Endothelial cell of umbilical vein (primary cell): ENCODE measurements at regions not wholly inside any gene's neighbourhood (a gene's known extent, or its start where the extent isn't known, plus 50 kb on each side); places are given as distances from the start of the nearest gene placed in this dataset.

ENCODE experiments used
- BruUV-seq: library from RNA; stranded (reverse); fragments of 400-500 nt; replicated peaks from 2 replicates; lab custom pipeline; 2021; lab: Mats Ljungman, UMichigan
- CTCF ChIA-PET: fragments of 300-600, 350-600 bp; sonication (Branson Sonifier 250); formaldehyde crosslinking; loops from one replicate; lab custom pipeline; 2021; ENCODE audit warnings: antibody characterized with exemption, inconsistent platforms; lab: Charles Lee
- POLR2A ChIA-PET: fragments of 300-600, 350-600 bp; sonication (Branson Sonifier 250); formaldehyde crosslinking; loops from one replicate; lab custom pipeline; 2021; ENCODE audit warnings: antibody characterized with exemption, inconsistent platforms; lab: Charles Lee
- DNase-seq: peaks from one replicate; pipeline ENCODE4 v3.0.0-alpha.2; 2011; ENCODE audit warnings: low read depth, low spot score
- FAIRE-seq: peaks from 2 replicates; lab custom pipeline; 2011; peaks lifted over from hg19 to GRCh38; lab: Jason Lieb, UNC
- H2AFZ ChIP-seq: 2 replicates; pipeline ENCODE4 v1.6.0; 2012; ENCODE audit warnings: low read depth, low read length, control low read depth, inconsistent platforms
- H3K27ac ChIP-seq: 2 replicates; pipeline ENCODE4 v1.5.1; 2011; ENCODE audit warnings: low read depth, mild to moderate bottlenecking, control low read depth, low read length, moderate library complexity; ENCODE audit not compliant: insufficient read depth
- H3K27me3 ChIP-seq, 2 experiments: 2 replicates each; pipeline versions ENCODE4 v1.6.0 to v1.6.1; 2011; ENCODE audit warnings: low read length in 2 of 2, mixed read lengths in 1 of 2; ENCODE audit not compliant: control insufficient read depth in 2 of 2, insufficient read depth in 2 of 2
- H3K36me3 ChIP-seq, 2 experiments: 2 replicates in 1 of 2; 3 replicates in 1 of 2; pipeline ENCODE4 v1.5.1; 2011; ENCODE audit warnings: low read length in 2 of 2, mild to moderate bottlenecking in 1 of 2, moderate library complexity in 1 of 2; ENCODE audit not compliant: control insufficient read depth in 2 of 2, insufficient read depth in 2 of 2; ENCODE audit errors: extremely low read depth in 1 of 2
- H3K4me1 ChIP-seq: 3 replicates; pipeline ENCODE4 v1.5.1; 2011; ENCODE audit warnings: mild to moderate bottlenecking, low read length; ENCODE audit not compliant: control insufficient read depth, insufficient read depth; ENCODE audit errors: extremely low read depth
- H3K4me2 ChIP-seq: 2 replicates; pipeline ENCODE4 v1.6.1; 2011; ENCODE audit warnings: low read length, control low read depth, mixed read lengths; ENCODE audit not compliant: insufficient read depth
- H3K4me3 ChIP-seq, 3 experiments: fragments of 200-600 bp in 1 of 3; sonication (generic), shearing (Covaris generic) in 1 of 3; replicated peaks in 1 of 3; 2 replicates each; pipeline ENCODE4 v1.5.1; 2011 to 2016; ENCODE audit warnings: control low read depth in 3 of 3, low read length in 3 of 3, mild to moderate bottlenecking in 2 of 3, inconsistent platforms in 1 of 3, low read depth in 1 of 3, moderate library complexity in 1 of 3; ENCODE audit not compliant: insufficient read depth in 1 of 3
- H3K79me2 ChIP-seq: 2 replicates; pipeline ENCODE4 v1.6.0; 2012; ENCODE audit warnings: low read length, inconsistent platforms; ENCODE audit not compliant: control insufficient read depth, insufficient read depth
- H3K9ac ChIP-seq: replicated peaks from 2 replicates; pipeline ENCODE3; 2011; ENCODE audit warnings: low read length, control low read depth; ENCODE audit not compliant: insufficient read depth; ENCODE audit errors: extremely low read depth
- H3K9me1 ChIP-seq: replicated peaks from 3 replicates; pipeline ENCODE4 v1.6.0; 2011; ENCODE audit warnings: mild to moderate bottlenecking, low read length; ENCODE audit not compliant: control insufficient read depth, insufficient read depth; ENCODE audit errors: extremely low read depth
- H3K9me3 ChIP-seq: replicated peaks from 2 replicates; pipeline ENCODE4 v1.5.1; 2012; ENCODE audit warnings: low read length, inconsistent platforms; ENCODE audit not compliant: control insufficient read depth, insufficient read depth
- H4K20me1 ChIP-seq: replicated peaks from 2 replicates; pipeline ENCODE3; 2011; ENCODE audit warnings: mild to moderate bottlenecking, low read length; ENCODE audit not compliant: control insufficient read depth, insufficient read depth; ENCODE audit errors: extremely low read depth
- CTCF ChIP-seq, 2 donors: IDR thresholded peaks; 1 replicate in 1 of 2; 2 replicates in 1 of 2; pipeline ENCODE4 v1.5.1; 2011; ENCODE audit warnings: low read length in 2 of 2, mild to moderate bottlenecking in 2 of 2, moderate library complexity in 2 of 2, control low read depth in 1 of 2, inconsistent platforms in 1 of 2, low read depth in 1 of 2; ENCODE audit not compliant: insufficient read depth in 1 of 2; ENCODE audit errors: extremely low read depth in 1 of 2
- EZH2 ChIP-seq: IDR thresholded peaks from 2 replicates; pipeline ENCODE4 v1.6.1; 2012; ENCODE audit warnings: borderline replicate concordance, low read depth, mild to moderate bottlenecking, moderate library complexity, low read length, inconsistent platforms; ENCODE audit not compliant: severe bottlenecking
- FOS ChIP-seq: IDR thresholded peaks from 2 replicates; pipeline ENCODE4 v1.6.1; 2011; ENCODE audit warnings: mild to moderate bottlenecking, low read length, moderate library complexity, borderline replicate concordance; ENCODE audit not compliant: insufficient read depth
- GATA2 ChIP-seq: IDR thresholded peaks from 2 replicates; pipeline ENCODE4 v1.7.0; 2011; ENCODE audit warnings: low read depth, mild to moderate bottlenecking, moderate library complexity, mixed read lengths, low read length; ENCODE audit not compliant: insufficient read length, insufficient read depth
- JUN ChIP-seq: IDR thresholded peaks from 2 replicates; pipeline ENCODE4 v1.6.1; 2011; ENCODE audit warnings: borderline replicate concordance, low read depth; ENCODE audit not compliant: insufficient read length, insufficient read depth
- MAX ChIP-seq: IDR thresholded peaks from 2 replicates; pipeline ENCODE4 v1.6.1; 2011; ENCODE audit not compliant: insufficient read depth, insufficient read length
- MYC ChIP-seq: IDR thresholded peaks from one replicate; pipeline ENCODE4 v1.6.1; 2011; ENCODE audit warnings: mild to moderate bottlenecking, low read depth, low read length
- POLR2A ChIP-seq: IDR thresholded peaks from 2 replicates; pipeline ENCODE4 v1.6.1; 2012; ENCODE audit warnings: low read depth, mild to moderate bottlenecking, control low read depth, low read length
- POLR2AphosphoS5 ChIP-seq: IDR thresholded peaks from 2 replicates; pipeline ENCODE4 v1.6.1; 2012; ENCODE audit warnings: low read depth, mild to moderate bottlenecking, control low read depth, low read length, moderate library complexity; ENCODE audit not compliant: insufficient read depth
- dilution Hi-C: fragments of 300-500 bp; cut with MboI; formaldehyde crosslinking; loops from one replicate; pipeline ENCODE4 v1.15.0; 2019; ENCODE audit warnings: low sequenced_read_pairs; ENCODE audit not compliant: extremely low pct_ligation_motif_present
- intact Hi-C: fragments of 100-400 bp; cut with micrococcal nuclease; formaldehyde crosslinking; loops from one replicate; pipeline ENCODE4 v1.10.0; 2022

- no peak for FAIRE-seq
- no peak overlapping the region for H3K9ac ChIP-seq
- no peak overlapping the region for H3K27ac ChIP-seq
- no peaks in the 10 kb centered on the region for H3K79me2 ChIP-seq
- H3K36me3 ChIP-seq = no peaks in the 10 kb centered on the region
- dilution Hi-C loops (no loop called here), intact Hi-C loops (no loop called here)
- no TSS peak for BruUV-seq
- DNase-seq = no peak
- no peak overlapping the region for H3K4me2 ChIP-seq
- no peak overlapping the region for H2AFZ ChIP-seq
- H3K27me3 ChIP-seq = no peaks in the 10 kb centered on the region
- H3K9me3 ChIP-seq = peaks cover 2% of the 10 kb centered on the region
- H3K4me3 ChIP-seq = no peak overlapping the region
- H3K4me1 ChIP-seq = no peaks in the 10 kb centered on the region
- no peaks in the 10 kb centered on the region for H3K9me1 ChIP-seq
- ChIA-PET POLR2A (no interaction called here), CTCF (no interaction called here)
- TF ChIP-seq JUN = no peak
- no peak for TF ChIP-seq FOS
- no peak for TF ChIP-seq EZH2
- no peak for TF ChIP-seq GATA2
- no peak for TF ChIP-seq CTCF (IDR thresholded peaks at IDR 0.05; ENCODE audit: extremely low read depth in 1 of 2, insufficient read depth in 1 of 2, low read depth in 1 of 2, low read length in 2 of 2)
- no peak for TF ChIP-seq MYC
- no peak for TF ChIP-seq POLR2A
- no peak for TF ChIP-seq MAX
- no peak for TF ChIP-seq POLR2AphosphoS5
- H4K20me1 ChIP-seq = no peaks in the 10 kb centered on the region
These were observed 592.7 kb upstream of the POU3F2 start for GRCh38 chr6:98241630-98242029.
